ENCODE measurements at regions not wholly inside any gene's neighbourhood (a gene's known extent, or its start where the extent isn't known, plus 50 kb on each side); places are given as distances from the start of the nearest gene placed in this dataset.
A peak's percentile ranks its signal among the peaks of the same experiment; 100 is the strongest.
"Not testable (repeated sequence)": the region's sequence is repeated elsewhere in the genome, so short reads cannot be mapped to it uniquely, and the experiment has no call there.

- no peak for DNase-seq
Measured at GRCh38 chr12:47367912-47368537, 288.3 kb upstream of the AMIGO2 start.

- no peak for DNase-seq
Measured at GRCh38 chr12:47366579-47366978, 286.8 kb upstream of the AMIGO2 start.

- DNase-seq, result no peak
Measured at GRCh38 chr12:47366157-47366556, 286.4 kb upstream of the AMIGO2 start.

GRCh38 chr12:47365443-47366076, 285.8 kb upstream of the AMIGO2 start:
- DNase-seq, result not testable (repeated sequence)

GRCh38 chr12:47364261-47364660, 284.5 kb upstream of the AMIGO2 start:
- no peak for DNase-seq

- DNase-seq, result no peak
Measured at GRCh38 chr12:47362126-47362705, 282.5 kb upstream of the AMIGO2 start.

GRCh38 chr12:47361389-47362021, 281.7 kb upstream of the AMIGO2 start:
- DNase-seq, result peak in 1 of 2 experiments; percentile 7

- no peak for DNase-seq
Measured at GRCh38 chr12:47360771-47361388, 281.1 kb upstream of the AMIGO2 start.

- no peak for DNase-seq
Measured at GRCh38 chr12:47360093-47360480, 280.3 kb upstream of the AMIGO2 start.

- DNase-seq, result no peak
Measured at GRCh38 chr12:47359310-47360092, 279.7 kb upstream of the AMIGO2 start.

GRCh38 chr12:47357006-47357405, 277.2 kb upstream of the AMIGO2 start:
- DNase-seq, result not testable (repeated sequence)

- no peak for DNase-seq
Measured at GRCh38 chr12:47356129-47356700, 276.5 kb upstream of the AMIGO2 start.

- no peak for DNase-seq
Measured at GRCh38 chr12:47353508-47353907, 273.7 kb upstream of the AMIGO2 start.

GRCh38 chr12:47352067-47352466, 272.3 kb upstream of the AMIGO2 start:
- DNase-seq, result peak in 1 of 2 experiments; percentile 61

GRCh38 chr12:47351526-47351925, 271.8 kb upstream of the AMIGO2 start:
- peak in 1 of 2 experiments; percentile 67 for DNase-seq

GRCh38 chr12:47350062-47350408, 270.3 kb upstream of the AMIGO2 start:
- no peak for DNase-seq

- no peak for DNase-seq
Measured at GRCh38 chr12:47349137-47350061, 269.6 kb upstream of the AMIGO2 start.

GRCh38 chr12:47348206-47348605, 268.4 kb upstream of the AMIGO2 start:
- DNase-seq, result no peak

GRCh38 chr12:47346251-47347019, 266.7 kb upstream of the AMIGO2 start:
- no peak for DNase-seq
